Suprapubic skin (tissue), 4 donors: ENCODE measurements at regions not wholly inside any gene's neighbourhood (a gene's known extent, or its start where the extent isn't known, plus 50 kb on each side); places are given as distances from the start of the nearest gene placed in this dataset.

Source experiments
- EP300 ChIP-seq: sonication (generic); formaldehyde crosslinking; IDR thresholded peaks from one replicate; pipeline ENCODE4 v1.6.1; 2017; ENCODE audit warnings: antibody characterized with exemption
- POLR2A ChIP-seq, 2 donors: fragments of 450-650 bp; IDR thresholded peaks; one replicate each; pipeline ENCODE4 v1.6.1; 2017; ENCODE audit warnings: antibody characterized with exemption in 2 of 2, mild to moderate bottlenecking in 2 of 2, moderate library complexity in 2 of 2
- POLR2AphosphoS5 ChIP-seq, 3 donors: sonication (generic); formaldehyde crosslinking; IDR thresholded peaks; one replicate each; pipeline ENCODE4 v1.6.1; 2017; ENCODE audit warnings: antibody characterized with exemption in 3 of 3
- TF ChIP-seq, protein P1 (sequence below), 2 donors: fragments of 200-600 bp in 1 of 2; fragments of 450-650 bp in 1 of 2; sonication (generic) in 1 of 2; IDR thresholded peaks; one replicate each; pipeline ENCODE4 v1.5.1; 2016 to 2019; ENCODE audit warnings: antibody characterized with exemption in 2 of 2, mild to moderate bottlenecking in 1 of 2, moderate library complexity in 1 of 2

DNA sequence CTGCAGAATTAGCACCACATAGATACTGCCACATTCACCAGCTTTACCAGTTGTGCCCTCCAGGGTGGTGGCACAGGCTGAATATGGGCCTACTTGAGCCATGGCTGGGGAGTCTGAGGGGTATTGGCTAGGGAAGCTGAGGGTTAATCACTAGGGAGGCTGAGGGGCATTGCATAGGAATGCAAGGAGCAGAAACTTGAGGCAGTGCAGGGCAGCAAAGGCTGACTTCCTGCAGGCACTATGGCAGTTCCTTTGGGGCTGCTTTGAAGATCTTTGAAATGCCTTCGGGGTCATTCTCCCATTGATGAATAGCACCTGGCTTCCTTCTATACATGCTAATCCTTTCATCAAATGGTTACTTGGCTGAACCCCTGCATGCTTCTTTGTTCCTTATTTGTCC is 171.5 kb downstream of the RCN1 start:
- no peak for TF ChIP-seq POLR2AphosphoS5 (IDR thresholded peaks at IDR 0.05)
- no peak for TF ChIP-seq EP300
- no peak for TF ChIP-seq POLR2A (IDR thresholded peaks at IDR 0.05)
- TF ChIP-seq, protein P1, sequence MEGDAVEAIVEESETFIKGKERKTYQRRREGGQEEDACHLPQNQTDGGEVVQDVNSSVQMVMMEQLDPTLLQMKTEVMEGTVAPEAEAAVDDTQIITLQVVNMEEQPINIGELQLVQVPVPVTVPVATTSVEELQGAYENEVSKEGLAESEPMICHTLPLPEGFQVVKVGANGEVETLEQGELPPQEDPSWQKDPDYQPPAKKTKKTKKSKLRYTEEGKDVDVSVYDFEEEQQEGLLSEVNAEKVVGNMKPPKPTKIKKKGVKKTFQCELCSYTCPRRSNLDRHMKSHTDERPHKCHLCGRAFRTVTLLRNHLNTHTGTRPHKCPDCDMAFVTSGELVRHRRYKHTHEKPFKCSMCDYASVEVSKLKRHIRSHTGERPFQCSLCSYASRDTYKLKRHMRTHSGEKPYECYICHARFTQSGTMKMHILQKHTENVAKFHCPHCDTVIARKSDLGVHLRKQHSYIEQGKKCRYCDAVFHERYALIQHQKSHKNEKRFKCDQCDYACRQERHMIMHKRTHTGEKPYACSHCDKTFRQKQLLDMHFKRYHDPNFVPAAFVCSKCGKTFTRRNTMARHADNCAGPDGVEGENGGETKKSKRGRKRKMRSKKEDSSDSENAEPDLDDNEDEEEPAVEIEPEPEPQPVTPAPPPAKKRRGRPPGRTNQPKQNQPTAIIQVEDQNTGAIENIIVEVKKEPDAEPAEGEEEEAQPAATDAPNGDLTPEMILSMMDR (IDR thresholded peaks at IDR 0.05), result no peak
